ENCODE measurements at regions not wholly inside any gene's neighbourhood (a gene's known extent, or its start where the extent isn't known, plus 50 kb on each side); places are given as distances from the start of the nearest gene placed in this dataset.

DNA sequence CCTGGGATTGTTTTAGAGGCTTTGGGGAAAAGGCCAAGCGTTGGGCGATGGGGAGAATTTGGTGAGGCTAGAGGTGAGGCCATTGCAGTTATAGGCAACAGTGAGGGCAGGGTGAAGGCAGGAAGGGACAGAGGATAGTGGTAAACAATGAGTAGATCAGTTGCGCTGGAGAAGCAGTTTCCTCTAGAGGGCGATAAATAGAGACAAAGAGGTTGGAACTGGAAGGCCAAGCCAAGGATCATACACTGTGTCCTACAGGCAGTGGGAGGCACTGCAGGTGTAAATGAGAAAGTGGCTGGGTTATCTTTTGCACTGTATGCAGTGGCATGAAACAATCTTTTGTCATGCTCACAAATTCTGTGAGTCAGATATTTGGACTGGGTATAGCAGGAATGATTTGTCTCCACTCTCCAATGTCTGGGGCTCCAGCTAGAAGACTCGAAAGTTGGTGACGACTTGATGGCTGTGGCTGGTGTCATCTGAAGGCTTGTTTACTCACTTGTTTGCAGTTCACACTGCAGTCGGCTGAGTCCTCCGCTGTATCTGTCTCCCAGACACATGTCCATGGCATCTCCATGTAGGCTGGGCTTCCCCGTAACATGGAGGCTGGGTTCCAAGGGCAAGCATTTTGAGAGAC is 82.1 kb downstream of the TNP1 start:
- intact Hi-C loops (cut with DNase I): no loop called here
- ATAC-seq (no peak), DNase-seq (ENCODE audit: low spot score) (no peak)

DNA sequence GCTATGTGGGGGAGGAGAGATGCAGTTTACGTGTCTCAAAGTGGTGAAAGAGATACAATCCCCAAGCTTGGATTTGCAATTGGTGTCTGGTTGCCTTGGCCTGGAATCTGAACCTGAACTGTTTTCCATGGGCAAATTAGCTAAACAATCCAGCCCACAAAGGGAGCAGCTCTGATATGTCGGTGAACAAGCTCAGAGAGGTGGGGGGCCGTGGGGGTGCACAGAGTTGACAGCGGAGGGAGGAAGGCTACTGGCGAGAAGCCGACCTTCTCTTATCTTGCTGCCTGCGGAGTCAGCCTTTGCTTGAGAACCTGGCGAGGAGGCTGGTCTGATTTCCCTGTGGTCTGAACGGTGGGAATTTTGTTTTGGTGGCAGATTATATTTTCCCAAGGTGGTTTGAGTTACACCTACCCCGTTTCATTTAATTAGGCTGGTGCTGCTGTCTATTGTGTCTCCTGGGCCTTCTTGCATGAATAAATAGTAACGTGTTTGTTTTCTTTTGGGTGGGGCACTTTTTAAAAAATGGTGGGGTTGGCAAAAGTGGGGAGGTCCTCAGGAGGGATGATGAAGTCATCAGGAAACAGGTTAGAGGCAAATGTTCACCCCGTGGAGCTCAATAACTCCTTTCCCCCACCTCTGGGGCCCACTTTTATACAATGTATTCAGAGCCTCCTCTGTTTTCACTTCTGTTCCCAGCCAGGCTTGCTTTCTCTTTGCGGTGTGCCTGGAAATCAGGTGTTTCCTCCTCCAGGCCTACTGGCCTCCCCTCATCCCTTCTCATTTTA is 80.9 kb upstream of the IGFBP5 start:
- DNase-seq (ENCODE audit: low spot score) (no peak), ATAC-seq (no peak)
- intact Hi-C loops (cut with DNase I): no loop called here

DNA sequence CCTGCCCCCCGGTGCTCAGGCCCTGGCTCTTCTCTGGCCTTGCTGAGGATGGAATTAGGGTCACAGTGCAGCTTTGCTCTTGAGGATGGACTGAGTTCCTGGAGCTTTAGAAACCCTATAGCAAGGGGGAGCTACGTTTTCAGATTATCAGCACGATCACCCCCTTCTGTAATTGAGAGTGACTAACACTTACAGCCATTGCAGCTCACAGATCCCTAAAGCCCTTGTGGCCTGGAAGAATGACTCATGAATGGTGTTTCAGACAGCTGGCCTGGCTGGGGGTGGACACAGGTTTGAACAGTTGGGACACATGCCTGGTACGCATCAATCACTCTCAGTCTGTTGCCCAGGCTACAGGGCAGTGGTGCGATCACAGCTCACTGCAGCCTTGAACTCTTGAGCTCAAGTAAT is 79.7 kb upstream of the IGFBP5 start:
- ATAC-seq (peak; percentile 77), DNase-seq (ENCODE audit: low spot score) (no peak)
- intact Hi-C loops (cut with DNase I): no loop called here

DNA sequence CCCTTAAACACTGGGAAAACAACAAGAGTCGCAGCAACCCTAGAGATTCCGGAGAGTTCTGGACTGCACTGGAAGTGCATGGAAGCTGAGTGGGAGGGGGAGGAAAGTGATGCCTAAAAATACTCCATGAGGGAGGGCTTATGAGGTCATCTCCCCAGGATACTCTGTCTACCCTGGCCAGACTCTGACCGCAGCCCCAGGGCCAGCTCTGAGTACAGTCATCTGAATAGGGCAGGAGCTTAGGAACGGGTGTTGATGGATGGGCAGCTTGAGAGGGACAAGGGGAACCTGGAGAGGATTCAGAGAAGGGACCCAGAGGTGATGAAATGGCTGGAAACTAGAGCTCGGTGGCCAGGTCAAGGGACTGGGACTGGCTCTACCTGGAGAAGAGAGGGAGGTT is 79.3 kb upstream of the IGFBP5 start:
- no peak for DNase-seq (ENCODE audit: low spot score)
- peak; percentile 93 for ATAC-seq
- intact Hi-C loops (cut with DNase I): no loop called here

DNA sequence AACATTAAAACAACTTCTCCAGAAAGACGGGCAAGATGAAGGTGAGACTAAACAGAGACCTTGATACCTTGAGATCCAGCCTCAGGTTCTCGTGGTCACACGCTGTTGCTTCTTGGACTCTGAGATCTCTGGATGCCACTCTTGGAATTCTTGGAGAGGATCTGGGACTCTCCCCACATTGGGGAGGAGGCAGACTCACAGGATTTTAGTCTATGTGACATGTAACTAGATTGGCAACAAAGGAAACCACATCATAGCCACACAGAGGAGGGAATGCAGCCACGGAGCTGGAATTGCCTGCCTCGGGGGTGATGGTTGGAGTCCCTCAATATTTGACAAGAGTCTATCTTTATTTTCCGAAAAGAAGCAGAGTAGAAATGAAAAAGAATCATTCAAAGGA is 78.8 kb upstream of the IGFBP5 start:
- intact Hi-C loops (cut with DNase I): no loop called here
- ATAC-seq: no peak
- DNase-seq (ENCODE audit: low spot score): no peak

DNA sequence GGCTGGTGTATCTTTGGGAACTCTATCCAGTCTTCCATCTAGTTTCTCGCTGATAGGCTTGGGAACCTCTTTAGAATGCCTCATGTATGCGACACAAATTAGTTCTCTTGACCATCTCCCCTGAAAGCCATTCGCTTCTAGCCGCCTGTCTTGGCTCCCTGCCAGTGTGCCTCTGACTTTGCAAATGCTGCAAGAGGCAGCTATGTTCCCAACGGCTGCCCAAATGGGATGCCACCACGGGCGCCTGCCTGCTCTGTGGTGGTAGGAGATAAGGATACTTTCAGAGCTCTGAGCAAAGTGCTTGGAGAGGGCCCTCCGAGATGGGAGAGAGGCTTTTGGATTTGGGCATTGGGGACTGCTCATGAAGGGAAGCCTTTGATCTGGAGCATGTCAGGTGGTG is 77.7 kb upstream of the IGFBP5 start:
- ATAC-seq: no peak
- intact Hi-C loops (cut with DNase I): no loop called here
- no peak for DNase-seq (ENCODE audit: low spot score)

DNA sequence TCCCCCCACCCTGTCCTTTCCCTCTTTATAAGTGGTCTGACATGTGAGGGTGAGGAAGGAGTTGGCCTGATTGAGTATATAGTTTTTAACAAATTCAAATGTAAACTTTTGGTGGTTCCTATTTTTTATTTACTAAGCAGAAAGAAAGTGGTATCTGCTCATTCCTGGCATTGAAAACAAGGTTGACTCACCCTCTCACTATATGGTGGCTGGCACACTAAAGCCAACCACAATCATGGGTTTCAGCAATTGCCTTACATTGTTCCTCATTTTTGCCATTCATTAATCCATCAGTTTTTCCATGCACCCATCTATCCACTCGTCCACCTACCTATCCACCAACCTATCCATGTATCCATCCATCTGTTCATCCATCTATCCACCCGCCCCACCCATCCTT is 75.4 kb upstream of the IGFBP5 start:
- intact Hi-C loops (cut with DNase I): no loop called here
- ATAC-seq: no peak
- DNase-seq (ENCODE audit: low spot score): no peak

DNA sequence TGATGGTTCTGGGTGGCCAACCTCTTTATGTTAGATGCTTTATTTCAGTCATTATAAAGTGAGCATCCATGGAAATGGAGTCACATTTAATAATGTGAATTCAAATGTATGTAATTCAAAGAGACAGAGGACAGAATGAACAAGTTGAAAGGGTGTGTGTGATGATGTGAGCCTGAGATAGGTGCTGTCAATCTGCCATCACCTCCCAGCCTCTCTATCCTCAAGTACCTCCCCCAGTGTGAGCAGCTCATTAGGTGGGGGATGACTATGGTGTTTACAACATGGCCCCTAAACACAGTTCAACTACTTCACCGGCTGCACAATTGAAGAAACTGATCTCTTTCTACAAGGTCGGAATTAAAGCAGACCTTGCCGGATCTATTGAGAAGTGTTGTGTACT is 74.7 kb upstream of the IGFBP5 start:
- intact Hi-C loops (cut with DNase I): no loop called here
- DNase-seq (ENCODE audit: low spot score): no peak

DNA sequence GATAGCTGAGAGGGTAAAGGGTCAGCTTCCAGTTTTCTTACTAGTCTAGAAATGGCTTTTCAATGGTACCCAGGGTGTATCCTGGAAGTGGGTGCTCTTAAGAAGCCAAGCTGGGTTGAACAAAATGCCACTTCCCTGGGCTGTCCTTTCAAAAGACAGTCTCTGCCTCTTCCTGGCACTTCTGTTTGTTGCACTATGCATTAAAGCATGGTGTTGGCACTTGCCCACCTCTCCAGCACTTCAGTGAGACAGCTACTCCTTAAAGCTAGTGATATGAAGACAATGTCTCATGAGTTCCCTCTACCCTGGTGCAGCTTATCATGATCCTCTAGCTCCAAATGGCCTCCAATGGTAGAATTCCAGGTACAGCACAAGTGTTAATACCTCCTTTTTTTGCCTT is 74.3 kb upstream of the IGFBP5 start:
- intact Hi-C loops (cut with DNase I): no loop called here
- DNase-seq (ENCODE audit: low spot score) (no peak), ATAC-seq (no peak)

More for the DNA sequence above, 74.7 kb upstream of the IGFBP5 start:
- no peak for ATAC-seq

DNA sequence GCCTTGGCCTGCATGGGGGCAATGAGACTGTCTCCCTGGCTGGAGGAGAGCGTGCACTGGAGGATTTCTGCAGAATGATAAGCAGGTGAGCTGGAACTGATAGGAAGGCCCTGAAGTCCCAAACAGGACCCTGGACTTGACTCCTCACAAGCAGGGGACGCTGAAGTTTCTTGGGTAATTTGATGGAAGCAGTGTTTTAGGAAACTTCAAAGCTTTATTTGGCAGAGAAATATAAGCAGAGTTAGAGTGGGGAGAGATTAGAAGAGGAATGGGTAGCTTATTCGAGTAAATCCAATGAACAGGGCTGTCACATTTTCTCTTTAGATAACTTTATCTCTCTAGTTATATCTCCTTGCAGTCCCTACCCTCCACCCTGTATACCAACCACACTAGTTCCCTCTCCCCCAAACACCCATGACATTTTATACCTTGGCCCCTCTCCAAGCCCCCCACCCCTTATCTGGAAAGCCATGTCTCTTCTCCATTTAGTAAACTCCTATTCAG is 73.6 kb upstream of the IGFBP5 start:
- ATAC-seq (no peak), DNase-seq (ENCODE audit: low spot score) (no peak)
- intact Hi-C loops (cut with DNase I): no loop called here

DNA sequence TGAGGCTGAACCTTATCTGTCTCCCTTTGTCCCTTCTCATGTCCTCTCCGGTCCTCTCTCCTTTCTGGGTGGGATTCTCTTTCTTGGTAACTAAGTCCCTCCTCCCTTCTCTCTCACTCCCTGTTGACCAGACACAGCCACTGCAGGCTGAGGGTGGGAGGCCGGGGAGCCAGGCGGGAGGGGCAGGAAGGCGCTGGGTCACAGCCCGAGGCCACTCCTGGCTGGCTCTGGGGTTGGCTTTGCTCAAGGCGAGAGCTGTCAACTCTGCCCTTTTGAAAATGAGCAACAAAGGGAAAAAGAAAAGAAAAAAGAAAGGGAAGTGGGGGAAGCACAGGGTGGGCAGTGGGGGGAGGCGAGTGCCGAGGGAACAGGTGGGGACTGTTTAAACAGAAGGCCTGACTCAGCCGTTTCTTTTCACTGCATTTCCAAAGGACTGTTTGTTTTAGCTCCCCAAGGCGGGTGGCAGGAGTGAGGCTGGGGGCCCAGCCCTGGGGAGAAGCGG is 70.5 kb upstream of the IGFBP5 start:
- no peak for DNase-seq (ENCODE audit: low spot score)
- intact Hi-C loops (cut with DNase I): no loop called here
- ATAC-seq: peak; percentile 40

DNA sequence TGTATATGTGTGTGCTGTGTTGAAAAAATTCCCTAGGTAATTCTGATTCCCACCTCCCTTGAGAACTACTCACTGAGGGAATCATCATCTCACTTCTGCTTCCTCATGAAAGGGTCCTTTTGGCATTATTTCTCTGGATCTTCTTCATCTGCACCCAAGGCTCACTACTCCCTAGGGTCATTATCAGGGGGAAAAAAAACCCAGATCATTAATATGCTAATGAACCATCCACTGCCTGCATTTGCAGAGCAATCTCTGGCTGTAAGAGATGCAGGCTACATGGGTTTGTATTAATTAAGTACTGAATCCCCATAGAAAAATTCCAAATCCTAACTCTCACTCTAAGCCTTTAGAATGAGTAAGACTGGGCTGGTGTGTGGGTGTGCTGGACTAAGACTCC is 68.0 kb upstream of the IGFBP5 start:
- ATAC-seq: no peak

DNA sequence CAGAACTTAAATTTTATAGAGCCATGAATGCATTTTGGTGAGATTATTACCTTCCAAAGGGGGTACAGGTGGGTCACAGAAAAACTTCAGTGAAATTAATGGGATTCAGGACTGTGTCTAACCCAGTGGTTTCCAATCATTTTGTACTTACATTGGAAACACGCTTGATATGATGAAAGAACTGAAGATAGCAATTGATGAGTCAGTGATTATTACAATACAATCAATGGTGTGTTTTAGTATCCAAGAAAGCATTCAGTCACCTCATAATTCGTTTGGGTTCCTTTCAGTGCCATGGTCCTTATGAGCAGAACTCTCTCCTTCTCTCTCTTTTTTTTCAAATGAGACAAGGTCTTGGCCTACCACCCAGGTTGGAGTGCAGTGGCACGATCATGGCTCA is 66.5 kb upstream of the IGFBP5 start:
- DNase-seq (ENCODE audit: low spot score) (no peak), ATAC-seq (no peak)
- intact Hi-C loops (cut with DNase I): no loop called here

More for the DNA sequence above, 68.0 kb upstream of the IGFBP5 start:
- intact Hi-C loops (cut with DNase I): no loop called here
- no peak for DNase-seq (ENCODE audit: low spot score)

DNA sequence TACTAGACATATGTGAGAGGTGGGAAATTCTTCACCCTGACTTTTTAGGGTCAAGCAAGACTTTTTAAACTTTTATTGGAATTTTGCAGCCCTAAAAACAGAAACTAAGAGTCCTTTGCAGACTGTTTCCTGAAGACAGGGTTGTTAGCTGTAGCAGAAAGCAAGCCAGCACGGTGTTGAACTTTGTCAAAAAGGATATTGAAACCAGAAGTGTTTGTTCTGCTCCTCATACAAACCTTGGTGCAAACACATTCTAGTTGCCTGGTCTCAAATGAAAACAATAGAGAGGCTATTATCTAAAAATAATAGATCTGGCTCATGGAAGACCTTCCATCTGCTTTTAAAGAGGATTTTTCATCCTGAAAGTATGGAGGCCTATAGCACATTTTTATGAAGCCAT is 65.8 kb upstream of the IGFBP5 start:
- intact Hi-C loops (cut with DNase I): no loop called here
- ATAC-seq (peak; percentile 44), DNase-seq (ENCODE audit: low spot score) (no peak)

DNA sequence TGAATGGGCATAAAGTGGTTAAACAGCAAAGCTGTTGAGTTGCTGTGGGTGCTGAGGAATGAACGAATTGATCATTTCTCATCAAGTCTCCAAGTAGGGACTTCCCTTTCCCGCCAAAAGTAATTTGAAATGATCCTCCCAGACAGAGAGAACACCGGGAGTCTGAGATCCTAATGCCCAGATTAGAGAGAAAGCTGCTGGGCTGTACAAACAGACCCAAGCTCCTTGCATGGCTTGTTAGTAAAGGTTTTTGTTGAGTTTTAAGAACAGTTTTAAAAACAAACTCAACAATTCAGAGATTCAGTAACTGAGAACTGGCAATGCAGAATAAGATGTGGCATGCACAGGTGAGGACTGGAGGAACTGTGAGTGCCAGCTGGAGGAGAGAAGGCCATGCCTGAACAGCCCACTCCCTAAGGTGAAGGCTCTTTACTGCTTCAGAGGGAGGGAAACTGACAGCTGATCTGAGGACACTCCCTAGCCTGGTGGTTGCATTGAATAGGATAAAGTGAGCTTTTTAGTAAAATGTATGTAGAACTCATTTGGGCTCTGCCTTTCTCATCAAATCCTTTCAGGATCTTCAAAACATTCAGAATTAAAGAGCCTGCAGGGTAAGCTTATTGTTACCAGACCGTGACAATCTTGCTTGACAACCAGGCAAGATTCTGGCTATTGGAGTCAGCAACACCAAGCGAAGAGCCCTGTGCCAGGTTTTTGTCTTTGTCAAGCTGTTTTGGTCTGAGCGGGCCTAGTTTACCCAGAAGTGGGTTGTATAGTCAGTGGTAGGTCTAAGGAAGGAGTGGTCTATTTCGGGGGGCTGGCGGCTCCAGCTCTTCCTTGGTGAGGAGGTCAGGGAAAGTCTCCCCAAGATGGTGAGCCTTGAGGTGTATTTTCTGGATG is 63.2 kb upstream of the IGFBP5 start:
- intact Hi-C loops (cut with DNase I): no loop called here
- ATAC-seq: no peak
- no peak for DNase-seq (ENCODE audit: low spot score)

DNA sequence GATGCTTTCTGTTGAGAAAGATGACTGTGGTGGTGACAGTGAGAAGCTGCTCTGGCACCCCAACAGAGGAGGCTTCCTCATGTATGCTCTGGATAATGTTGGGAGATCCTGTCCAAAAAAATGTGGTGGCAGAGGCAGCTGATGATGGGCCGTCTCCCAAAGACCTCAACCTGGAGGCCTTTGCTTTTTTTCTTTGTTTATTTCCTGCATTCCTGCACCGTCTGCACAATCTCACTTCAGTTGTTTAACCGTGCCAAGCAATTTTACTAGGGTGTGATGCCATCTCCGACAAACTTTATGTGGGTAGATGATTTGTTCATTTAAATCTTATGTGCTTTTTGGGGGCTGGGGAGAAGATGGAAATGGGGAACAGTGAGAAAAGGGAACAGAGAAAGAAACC is 62.2 kb upstream of the IGFBP5 start:
- no peak for DNase-seq (ENCODE audit: low spot score)

DNA sequence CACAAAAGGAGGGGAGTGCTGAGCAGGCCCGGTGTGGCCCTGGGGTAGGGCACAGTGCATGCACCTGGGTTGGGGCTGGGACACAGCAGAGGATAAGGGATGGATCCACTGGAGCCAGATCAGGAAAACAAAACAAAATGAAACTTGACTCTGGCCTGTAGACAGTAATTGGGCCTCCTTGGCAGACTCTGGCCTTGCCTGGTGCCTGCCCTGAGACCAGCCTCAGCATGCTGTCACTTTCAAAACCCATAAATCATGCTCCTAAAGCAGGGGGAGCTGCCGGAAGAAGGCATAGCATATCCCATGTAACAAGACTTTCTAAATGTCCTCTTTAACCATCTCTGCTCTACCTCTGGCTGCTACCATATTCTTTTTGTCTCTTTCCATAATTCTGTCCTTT is 61.1 kb upstream of the IGFBP5 start:
- no peak for ATAC-seq
- intact Hi-C loops (cut with DNase I): no loop called here
- DNase-seq (ENCODE audit: low spot score): no peak

More for the DNA sequence above, 62.2 kb upstream of the IGFBP5 start:
- intact Hi-C loops (cut with DNase I): no loop called here
- no peak for ATAC-seq

DNA sequence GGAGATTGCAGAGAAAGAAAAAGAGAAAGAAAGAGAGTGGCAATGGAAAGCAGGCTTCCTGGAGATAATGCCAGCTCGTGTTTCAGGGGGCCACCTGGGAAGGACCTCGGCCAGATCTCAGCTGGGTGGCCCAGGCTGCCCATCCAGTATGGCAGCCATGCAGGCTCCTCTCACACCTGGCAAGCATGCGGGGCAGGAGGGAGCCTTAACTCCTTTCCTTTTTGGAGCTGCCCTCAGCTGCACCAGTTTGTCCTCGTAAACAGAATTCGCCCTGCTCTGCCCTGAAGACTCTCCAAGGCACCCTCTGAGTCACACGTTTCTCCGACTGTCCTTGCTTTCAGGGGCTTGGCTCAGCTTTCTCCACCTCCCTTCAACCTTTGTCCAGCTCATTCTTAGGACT is 59.5 kb upstream of the IGFBP5 start:
- intact Hi-C loops (cut with DNase I): no loop called here
- DNase-seq (ENCODE audit: low spot score) (no peak), ATAC-seq (peak; percentile 32)

DNA sequence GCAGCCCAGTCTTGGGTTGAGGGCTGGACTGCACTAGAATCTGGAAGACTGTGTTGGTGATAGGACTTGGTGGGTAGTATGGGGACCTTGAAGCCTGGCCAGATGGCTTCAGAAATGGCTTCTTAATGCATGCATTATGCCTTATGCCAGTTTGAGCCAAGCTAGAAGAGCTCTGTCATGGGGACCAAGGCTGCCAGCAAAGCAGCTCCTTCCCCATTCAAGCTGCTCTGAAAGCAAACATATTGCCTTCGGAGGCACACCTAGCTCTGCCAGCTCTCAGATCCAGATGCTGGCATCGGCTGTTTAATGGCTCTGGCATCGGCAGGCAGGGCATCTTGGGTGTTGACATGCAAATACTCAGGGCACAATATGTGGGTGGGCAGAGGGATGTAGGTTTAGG is 59.0 kb upstream of the IGFBP5 start:
- intact Hi-C loops (cut with DNase I): no loop called here
- ATAC-seq (no peak), DNase-seq (ENCODE audit: low spot score) (no peak)
